ENCODE measurements at regions not wholly inside any gene's neighbourhood (a gene's known extent, or its start where the extent isn't known, plus 50 kb on each side); places are given as distances from the start of the nearest gene placed in this dataset.

GRCh38 chr7:81399471-81399870 lies 370.4 kb downstream of the HGF start:
- Histone ChIP-seq H3K27ac (ENCODE audit: insufficient read depth, low read length) (no peak overlapping the region), H3K27me3 (ENCODE audit: control insufficient read depth, insufficient read depth, low read length) (no peaks in the 10 kb centered on the region), H3K36me3 (ENCODE audit: control insufficient read depth, insufficient read depth, low read length) (no peaks in the 10 kb centered on the region), H3K9me3 (ENCODE audit: control insufficient read depth, insufficient read depth, low read depth, low read length) (no peaks in the 10 kb centered on the region), H3K79me2 (ENCODE audit: control insufficient read depth, insufficient read depth, low read length) (no peaks in the 10 kb centered on the region), H3K4me3 (replicated peaks in 1 of 4; ENCODE audit: control extremely low read depth in 1 of 4, insufficient read depth in 1 of 4, low read depth in 3 of 4, low read length in 4 of 4) (no peak overlapping the region), H4K20me1 (ENCODE audit: control insufficient read depth, extremely low read depth, insufficient read depth, low read length) (no peaks in the 10 kb centered on the region), H3K4me1 (ENCODE audit: control insufficient read depth, extremely low read depth, insufficient read depth, low read length) (no peaks in the 10 kb centered on the region), H2AFZ (ENCODE audit: low read length) (no peak overlapping the region), H3K4me2 (ENCODE audit: extremely low read depth, insufficient read depth, low read length) (no peak overlapping the region), H3K9ac (ENCODE audit: insufficient read depth, low read length) (no peak overlapping the region)
- peak in 1 of 2 donors; percentile 27 for DNase-seq (ENCODE audit: low read depth in 2 of 2)
- no peak for TF ChIP-seq EZH2 (IDR thresholded peaks at IDR 0.05; ENCODE audit: low read length, missing control alignments)
- TF ChIP-seq, protein P1, sequence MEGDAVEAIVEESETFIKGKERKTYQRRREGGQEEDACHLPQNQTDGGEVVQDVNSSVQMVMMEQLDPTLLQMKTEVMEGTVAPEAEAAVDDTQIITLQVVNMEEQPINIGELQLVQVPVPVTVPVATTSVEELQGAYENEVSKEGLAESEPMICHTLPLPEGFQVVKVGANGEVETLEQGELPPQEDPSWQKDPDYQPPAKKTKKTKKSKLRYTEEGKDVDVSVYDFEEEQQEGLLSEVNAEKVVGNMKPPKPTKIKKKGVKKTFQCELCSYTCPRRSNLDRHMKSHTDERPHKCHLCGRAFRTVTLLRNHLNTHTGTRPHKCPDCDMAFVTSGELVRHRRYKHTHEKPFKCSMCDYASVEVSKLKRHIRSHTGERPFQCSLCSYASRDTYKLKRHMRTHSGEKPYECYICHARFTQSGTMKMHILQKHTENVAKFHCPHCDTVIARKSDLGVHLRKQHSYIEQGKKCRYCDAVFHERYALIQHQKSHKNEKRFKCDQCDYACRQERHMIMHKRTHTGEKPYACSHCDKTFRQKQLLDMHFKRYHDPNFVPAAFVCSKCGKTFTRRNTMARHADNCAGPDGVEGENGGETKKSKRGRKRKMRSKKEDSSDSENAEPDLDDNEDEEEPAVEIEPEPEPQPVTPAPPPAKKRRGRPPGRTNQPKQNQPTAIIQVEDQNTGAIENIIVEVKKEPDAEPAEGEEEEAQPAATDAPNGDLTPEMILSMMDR (conservative IDR thresholded peaks at IDR 0.05 in 1 of 2, IDR thresholded peaks at IDR 0.05 in 1 of 2; ENCODE audit: low read depth in 1 of 2, low read length in 2 of 2): no peak

DNA sequence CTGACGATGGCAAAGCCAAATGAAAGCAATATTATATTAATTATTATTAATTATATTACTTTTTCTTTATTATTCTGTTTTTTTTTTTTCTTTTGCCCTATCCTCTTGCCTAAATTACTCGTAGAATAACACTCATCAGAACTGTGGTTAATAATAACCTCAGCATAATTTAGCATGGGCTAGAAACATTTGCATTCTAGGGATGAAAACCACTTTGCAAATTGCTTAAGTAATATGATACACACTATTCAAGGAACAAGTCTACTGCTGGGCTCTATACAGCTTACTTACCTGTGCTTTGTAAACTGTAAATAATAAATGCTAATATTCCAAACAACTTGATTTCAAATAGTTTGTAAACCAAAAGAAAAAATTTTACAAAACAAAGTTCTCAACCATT lies 375.8 kb downstream of the HGF start:
- H4K20me1 ChIP-seq (ENCODE audit: control insufficient read depth, extremely low read depth, insufficient read depth, low read length): no peaks in the 10 kb centered on the region
- H3K4me2 ChIP-seq (ENCODE audit: extremely low read depth, insufficient read depth, low read length): no peak overlapping the region
- H3K9ac ChIP-seq (ENCODE audit: insufficient read depth, low read length): no peak overlapping the region
- H3K36me3 ChIP-seq (ENCODE audit: control insufficient read depth, insufficient read depth, low read length): no peaks in the 10 kb centered on the region
- H3K4me1 ChIP-seq (ENCODE audit: control insufficient read depth, extremely low read depth, insufficient read depth, low read length): no peaks in the 10 kb centered on the region
- no peaks in the 10 kb centered on the region for H3K9me3 ChIP-seq (ENCODE audit: control insufficient read depth, insufficient read depth, low read depth, low read length)
- no peak overlapping the region for H3K27ac ChIP-seq (ENCODE audit: insufficient read depth, low read length)
- H2AFZ ChIP-seq (ENCODE audit: low read length): no peak overlapping the region
- TF ChIP-seq, protein P1 (conservative IDR thresholded peaks at IDR 0.05 in 1 of 2, IDR thresholded peaks at IDR 0.05 in 1 of 2; ENCODE audit: low read depth in 1 of 2, low read length in 2 of 2): no peak
- no peak for TF ChIP-seq EZH2 (IDR thresholded peaks at IDR 0.05; ENCODE audit: low read length, missing control alignments)
- no peaks in the 10 kb centered on the region for H3K27me3 ChIP-seq (ENCODE audit: control insufficient read depth, insufficient read depth, low read length)
- H3K4me3 ChIP-seq (replicated peaks in 1 of 4; ENCODE audit: control extremely low read depth in 1 of 4, insufficient read depth in 1 of 4, low read depth in 3 of 4, low read length in 4 of 4): no peak overlapping the region
- H3K79me2 ChIP-seq (ENCODE audit: control insufficient read depth, insufficient read depth, low read length): no peaks in the 10 kb centered on the region
- no peak for DNase-seq (ENCODE audit: low read depth in 2 of 2)

- no peak overlapping the region for H3K9ac ChIP-seq (ENCODE audit: insufficient read depth, low read length)
- H3K27ac ChIP-seq (ENCODE audit: insufficient read depth, low read length): no peak overlapping the region
- DNase-seq (ENCODE audit: low read depth in 2 of 2): no peak
- H3K27me3 ChIP-seq (ENCODE audit: control insufficient read depth, insufficient read depth, low read length): no peaks in the 10 kb centered on the region
- H3K4me2 ChIP-seq (ENCODE audit: extremely low read depth, insufficient read depth, low read length): no peak overlapping the region
- no peaks in the 10 kb centered on the region for H3K36me3 ChIP-seq (ENCODE audit: control insufficient read depth, insufficient read depth, low read length)
- H4K20me1 ChIP-seq (ENCODE audit: control insufficient read depth, extremely low read depth, insufficient read depth, low read length): no peaks in the 10 kb centered on the region
- H3K4me1 ChIP-seq (ENCODE audit: control insufficient read depth, extremely low read depth, insufficient read depth, low read length): no peaks in the 10 kb centered on the region
- TF ChIP-seq EZH2 (IDR thresholded peaks at IDR 0.05; ENCODE audit: low read length, missing control alignments): no peak
- TF ChIP-seq, protein P1 (conservative IDR thresholded peaks at IDR 0.05 in 1 of 2, IDR thresholded peaks at IDR 0.05 in 1 of 2; ENCODE audit: low read depth in 1 of 2, low read length in 2 of 2): no peak
- H3K4me3 ChIP-seq (replicated peaks in 1 of 4; ENCODE audit: control extremely low read depth in 1 of 4, insufficient read depth in 1 of 4, low read depth in 3 of 4, low read length in 4 of 4): no peak overlapping the region
- no peak overlapping the region for H2AFZ ChIP-seq (ENCODE audit: low read length)
- H3K79me2 ChIP-seq (ENCODE audit: control insufficient read depth, insufficient read depth, low read length): no peaks in the 10 kb centered on the region
- no peaks in the 10 kb centered on the region for H3K9me3 ChIP-seq (ENCODE audit: control insufficient read depth, insufficient read depth, low read depth, low read length)
These were observed 376.8 kb downstream of the HGF start for GRCh38 chr7:81393018-81393417.

Data from fibroblast of lung (primary cell).